ENCODE measurements at regions not wholly inside any gene's neighbourhood (a gene's known extent, or its start where the extent isn't known, plus 50 kb on each side); places are given as distances from the start of the nearest gene placed in this dataset.

DNA sequence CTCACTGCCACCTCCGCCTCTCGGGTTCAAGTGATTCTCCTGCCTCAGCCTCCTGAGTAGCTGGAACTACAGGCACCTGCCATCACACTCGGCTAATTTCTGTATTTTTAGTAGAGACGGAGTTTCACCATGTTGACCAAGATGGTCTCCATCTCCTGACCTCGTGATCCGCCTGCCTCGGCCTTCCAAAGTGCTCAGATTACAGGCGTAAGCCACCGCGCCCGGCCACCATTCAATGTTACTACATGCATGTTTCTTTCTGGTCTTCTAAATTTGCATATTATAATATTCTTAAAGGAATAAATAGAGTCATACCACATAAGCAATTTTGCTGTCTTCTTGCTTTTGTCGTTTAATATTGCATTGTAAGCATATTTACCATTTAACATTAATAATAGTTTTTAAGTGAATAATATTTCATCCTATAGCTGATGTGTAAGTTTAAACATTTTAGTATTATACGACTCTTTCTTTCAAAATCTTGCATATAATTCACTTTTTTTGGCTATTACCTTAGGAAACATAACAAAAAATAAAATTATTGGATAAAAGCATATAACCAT lies 1270.4 kb downstream of the ADGRL3 start (continued):
- no peak for TF ChIP-seq SMARCA5 (IDR thresholded peaks at IDR 0.05)
- TF ChIP-seq, protein P1, sequence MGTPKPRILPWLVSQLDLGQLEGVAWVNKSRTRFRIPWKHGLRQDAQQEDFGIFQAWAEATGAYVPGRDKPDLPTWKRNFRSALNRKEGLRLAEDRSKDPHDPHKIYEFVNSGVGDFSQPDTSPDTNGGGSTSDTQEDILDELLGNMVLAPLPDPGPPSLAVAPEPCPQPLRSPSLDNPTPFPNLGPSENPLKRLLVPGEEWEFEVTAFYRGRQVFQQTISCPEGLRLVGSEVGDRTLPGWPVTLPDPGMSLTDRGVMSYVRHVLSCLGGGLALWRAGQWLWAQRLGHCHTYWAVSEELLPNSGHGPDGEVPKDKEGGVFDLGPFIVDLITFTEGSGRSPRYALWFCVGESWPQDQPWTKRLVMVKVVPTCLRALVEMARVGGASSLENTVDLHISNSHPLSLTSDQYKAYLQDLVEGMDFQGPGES (IDR thresholded peaks at IDR 0.05): no peak
- TF ChIP-seq, protein P2, sequence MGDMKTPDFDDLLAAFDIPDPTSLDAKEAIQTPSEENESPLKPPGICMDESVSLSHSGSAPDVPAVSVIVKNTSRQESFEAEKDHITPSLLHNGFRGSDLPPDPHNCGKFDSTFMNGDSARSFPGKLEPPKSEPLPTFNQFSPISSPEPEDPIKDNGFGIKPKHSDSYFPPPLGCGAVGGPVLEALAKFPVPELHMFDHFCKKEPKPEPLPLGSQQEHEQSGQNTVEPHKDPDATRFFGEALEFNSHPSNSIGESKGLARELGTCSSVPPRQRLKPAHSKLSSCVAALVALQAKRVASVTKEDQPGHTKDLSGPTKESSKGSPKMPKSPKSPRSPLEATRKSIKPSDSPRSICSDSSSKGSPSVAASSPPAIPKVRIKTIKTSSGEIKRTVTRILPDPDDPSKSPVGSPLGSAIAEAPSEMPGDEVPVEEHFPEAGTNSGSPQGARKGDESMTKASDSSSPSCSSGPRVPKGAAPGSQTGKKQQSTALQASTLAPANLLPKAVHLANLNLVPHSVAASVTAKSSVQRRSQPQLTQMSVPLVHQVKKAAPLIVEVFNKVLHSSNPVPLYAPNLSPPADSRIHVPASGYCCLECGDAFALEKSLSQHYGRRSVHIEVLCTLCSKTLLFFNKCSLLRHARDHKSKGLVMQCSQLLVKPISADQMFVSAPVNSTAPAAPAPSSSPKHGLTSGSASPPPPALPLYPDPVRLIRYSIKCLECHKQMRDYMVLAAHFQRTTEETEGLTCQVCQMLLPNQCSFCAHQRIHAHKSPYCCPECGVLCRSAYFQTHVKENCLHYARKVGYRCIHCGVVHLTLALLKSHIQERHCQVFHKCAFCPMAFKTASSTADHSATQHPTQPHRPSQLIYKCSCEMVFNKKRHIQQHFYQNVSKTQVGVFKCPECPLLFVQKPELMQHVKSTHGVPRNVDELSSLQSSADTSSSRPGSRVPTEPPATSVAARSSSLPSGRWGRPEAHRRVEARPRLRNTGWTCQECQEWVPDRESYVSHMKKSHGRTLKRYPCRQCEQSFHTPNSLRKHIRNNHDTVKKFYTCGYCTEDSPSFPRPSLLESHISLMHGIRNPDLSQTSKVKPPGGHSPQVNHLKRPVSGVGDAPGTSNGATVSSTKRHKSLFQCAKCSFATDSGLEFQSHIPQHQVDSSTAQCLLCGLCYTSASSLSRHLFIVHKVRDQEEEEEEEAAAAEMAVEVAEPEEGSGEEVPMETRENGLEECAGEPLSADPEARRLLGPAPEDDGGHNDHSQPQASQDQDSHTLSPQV (IDR thresholded peaks at IDR 0.05): no peak

DNA sequence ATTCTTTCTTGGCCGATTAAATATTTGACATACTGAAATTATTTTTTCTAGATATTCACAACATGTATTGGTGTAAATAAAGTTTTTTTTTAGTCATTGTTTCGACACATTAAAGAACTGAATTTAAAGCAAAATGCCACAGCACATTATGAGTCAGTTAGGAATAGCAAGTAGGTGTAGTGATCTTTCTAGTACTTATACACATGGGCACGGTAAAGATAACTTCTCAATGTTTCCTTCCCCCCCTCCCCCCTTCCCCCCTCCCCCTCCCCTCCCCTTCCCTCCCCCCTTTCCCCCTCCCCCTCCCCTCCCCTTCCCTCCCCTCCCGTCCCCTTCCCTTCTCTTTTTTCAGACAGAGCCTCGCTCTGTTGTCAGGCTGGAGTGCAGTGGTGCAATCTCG lies 1269.9 kb downstream of the ADGRL3 start:
- Histone ChIP-seq H3K36me3 (ENCODE audit: control insufficient read depth in 2 of 2, insufficient read depth in 2 of 2, low read length in 1 of 2) (no peaks in the 10 kb centered on the region), H3K4me2 (ENCODE audit: control insufficient read depth, insufficient read depth) (no peak overlapping the region), H3K9me3 (replicated peaks; ENCODE audit: control insufficient read depth, insufficient read depth, low read length) (no peaks in the 10 kb centered on the region), H2AFZ (ENCODE audit: control insufficient read depth, low read depth, low read length) (no peak overlapping the region), H3K4me3 (no peak overlapping the region), H3K9ac (ENCODE audit: control insufficient read depth, insufficient read depth, low read length) (no peak overlapping the region), H3K27me3 (replicated peaks in 1 of 2; ENCODE audit: control insufficient read depth in 2 of 2, insufficient read depth in 2 of 2, low read length in 1 of 2) (no peaks in the 10 kb centered on the region), H3K79me2 (ENCODE audit: control insufficient read depth, insufficient read depth, low read length) (no peaks in the 10 kb centered on the region), H4K20me1 (ENCODE audit: control insufficient read depth, insufficient read depth) (no peaks in the 10 kb centered on the region), H3K4me1 (ENCODE audit: control insufficient read depth, insufficient read depth, low read length) (no peaks in the 10 kb centered on the region), H3K27ac (ENCODE audit: control insufficient read depth, insufficient read depth) (no peak overlapping the region)
- WGBS (ENCODE audit: insufficient coverage, insufficient replicate concordance, low lambda C conversion rate, missing lambda C conversion rate): 48% methylated on average over 3 of the region's 6 CpGs
- SMC1A ChIA-PET (ENCODE audit: uncharacterized antibody, unreplicated experiment): interaction anchor here (1.4 kb wide), 1 partner anchor 18 kb away, joined by 4 read pairs; no protein-coding TSS in a partner anchor
- no TSS peak for BruUV-seq (replicated peaks)
- in situ Hi-C loops (cut with MboI): no loop called here
- POLR2A ChIA-PET: no interaction called here
- RAD21 ChIA-PET (ENCODE audit: unreplicated experiment): no interaction called here
- no peak for DNase-seq (ENCODE audit: low read depth, low spot score)
- CTCF ChIA-PET: interaction anchor here (0.9 kb wide), 1 partner anchor 58 kb away, joined by 3 read pairs; no protein-coding TSS in a partner anchor
- ATAC-seq: no peak
- TF ChIP-seq RELA (IDR thresholded peaks at IDR 0.05; ENCODE audit: borderline replicate concordance, partially characterized antibody): no peak
- no peak for TF ChIP-seq ZNF622 (IDR thresholded peaks at IDR 0.05)
- TF ChIP-seq LARP7 (IDR thresholded peaks at IDR 0.05): no peak
- TF ChIP-seq PML (IDR thresholded peaks at IDR 0.05; ENCODE audit: low read length): no peak
- TF ChIP-seq, protein P3, sequence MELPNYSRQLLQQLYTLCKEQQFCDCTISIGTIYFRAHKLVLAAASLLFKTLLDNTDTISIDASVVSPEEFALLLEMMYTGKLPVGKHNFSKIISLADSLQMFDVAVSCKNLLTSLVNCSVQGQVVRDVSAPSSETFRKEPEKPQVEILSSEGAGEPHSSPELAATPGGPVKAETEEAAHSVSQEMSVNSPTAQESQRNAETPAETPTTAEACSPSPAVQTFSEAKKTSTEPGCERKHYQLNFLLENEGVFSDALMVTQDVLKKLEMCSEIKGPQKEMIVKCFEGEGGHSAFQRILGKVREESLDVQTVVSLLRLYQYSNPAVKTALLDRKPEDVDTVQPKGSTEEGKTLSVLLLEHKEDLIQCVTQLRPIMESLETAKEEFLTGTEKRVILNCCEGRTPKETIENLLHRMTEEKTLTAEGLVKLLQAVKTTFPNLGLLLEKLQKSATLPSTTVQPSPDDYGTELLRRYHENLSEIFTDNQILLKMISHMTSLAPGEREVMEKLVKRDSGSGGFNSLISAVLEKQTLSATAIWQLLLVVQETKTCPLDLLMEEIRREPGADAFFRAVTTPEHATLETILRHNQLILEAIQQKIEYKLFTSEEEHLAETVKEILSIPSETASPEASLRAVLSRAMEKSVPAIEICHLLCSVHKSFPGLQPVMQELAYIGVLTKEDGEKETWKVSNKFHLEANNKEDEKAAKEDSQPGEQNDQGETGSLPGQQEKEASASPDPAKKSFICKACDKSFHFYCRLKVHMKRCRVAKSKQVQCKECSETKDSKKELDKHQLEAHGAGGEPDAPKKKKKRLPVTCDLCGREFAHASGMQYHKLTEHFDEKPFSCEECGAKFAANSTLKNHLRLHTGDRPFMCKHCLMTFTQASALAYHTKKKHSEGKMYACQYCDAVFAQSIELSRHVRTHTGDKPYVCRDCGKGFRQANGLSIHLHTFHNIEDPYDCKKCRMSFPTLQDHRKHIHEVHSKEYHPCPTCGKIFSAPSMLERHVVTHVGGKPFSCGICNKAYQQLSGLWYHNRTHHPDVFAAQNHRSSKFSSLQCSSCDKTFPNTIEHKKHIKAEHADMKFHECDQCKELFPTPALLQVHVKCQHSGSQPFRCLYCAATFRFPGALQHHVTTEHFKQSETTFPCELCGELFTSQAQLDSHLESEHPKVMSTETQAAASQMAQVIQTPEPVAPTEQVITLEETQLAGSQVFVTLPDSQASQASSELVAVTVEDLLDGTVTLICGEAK (IDR thresholded peaks at IDR 0.05; ENCODE audit: borderline replicate concordance): peak; percentile 45; the same call in 1 of the 2 replicates
- FAIRE-seq: no peak
- intact Hi-C loops (cut with micrococcal nuclease; ENCODE audit: unreplicated experiment): no loop called here

All from GM12878 (cell line).